SK-N-SH treated with all-trans-retinoic acid at 6 μM for 48 hours (cell line): ENCODE measurements at regions not wholly inside any gene's neighbourhood (a gene's known extent, or its start where the extent isn't known, plus 50 kb on each side); places are given as distances from the start of the nearest gene placed in this dataset.

Experiments
- ATAC-seq: fragments of 200-7000 bp; cut with Tn5 transposase; 3 replicates; pipeline ENCODE4 v1.9.1; 2020; ENCODE audit warnings: mild to moderate bottlenecking, moderate library complexity
- ARNTL ChIP-seq: fragments of 450-650 bp; formaldehyde crosslinking; IDR thresholded peaks from 2 replicates; pipeline ENCODE4 v1.5.0; 2020; ENCODE audit warnings: low read depth, mild to moderate bottlenecking, moderate library complexity, borderline replicate concordance
- BACH2 ChIP-seq: fragments of 250-450 bp; sonication (Bioruptor Pico); IDR thresholded peaks from 2 replicates; pipeline ENCODE4 v1.9.0; 2021; ENCODE audit warnings: mild to moderate bottlenecking, borderline replicate concordance
- CREB5 ChIP-seq: fragments of 250-450 bp; sonication (Bioruptor Pico); IDR thresholded peaks from 2 replicates; pipeline ENCODE4 v1.5.1; 2020; ENCODE audit warnings: low read depth, mild to moderate bottlenecking, moderate library complexity
- CSDC2 ChIP-seq: fragments of 250-450 bp; sonication (Bioruptor Pico); IDR thresholded peaks from 2 replicates; pipeline ENCODE4 v1.5.0; 2020; ENCODE audit warnings: mild to moderate bottlenecking, moderate library complexity
- CSRNP3 ChIP-seq: fragments of 250-450 bp; sonication (Bioruptor Pico); IDR thresholded peaks from 2 replicates; pipeline ENCODE4 v1.5.1; 2021; ENCODE audit warnings: mild to moderate bottlenecking, moderate library complexity
- ESRRG ChIP-seq: fragments of 250-450 bp; sonication (Bioruptor Pico); IDR thresholded peaks from 2 replicates; pipeline ENCODE4 v1.6.1; 2021; ENCODE audit warnings: mild to moderate bottlenecking
- GLIS3 ChIP-seq: fragments of 250-450 bp; sonication (Bioruptor Pico); IDR thresholded peaks from 2 replicates; pipeline ENCODE4 v1.5.0; 2020; ENCODE audit warnings: mild to moderate bottlenecking, moderate library complexity
- ISL1 ChIP-seq: fragments of 250-450 bp; sonication (Bioruptor Pico); IDR thresholded peaks from 2 replicates; pipeline ENCODE4 v2.1.2; 2022; ENCODE audit warnings: mild to moderate bottlenecking, moderate library complexity
- OSR1 ChIP-seq: fragments of 250-450 bp; sonication (Bioruptor Pico); IDR thresholded peaks from 2 replicates; pipeline ENCODE4 v1.8.0; 2022; ENCODE audit warnings: moderate library complexity, mild to moderate bottlenecking, inconsistent platforms
- PATZ1 ChIP-seq: fragments of 250-450 bp; sonication (Bioruptor Pico); IDR thresholded peaks from 2 replicates; pipeline ENCODE4 v1.8.0; 2020; ENCODE audit warnings: mild to moderate bottlenecking, moderate library complexity, borderline replicate concordance
- POU6F1 ChIP-seq: fragments of 250-450 bp; sonication (Bioruptor Pico); IDR thresholded peaks from 2 replicates; pipeline ENCODE4 v1.8.0; 2021; ENCODE audit warnings: low read depth, mild to moderate bottlenecking, moderate library complexity, borderline replicate concordance
- PPARA ChIP-seq: fragments of 250-450 bp; sonication (Bioruptor Pico); IDR thresholded peaks from 2 replicates; pipeline ENCODE4 v1.5.0; 2020; ENCODE audit warnings: mild to moderate bottlenecking, borderline replicate concordance
- SNAI2 ChIP-seq: fragments of 250-450 bp; sonication (Bioruptor Pico); IDR thresholded peaks from 2 replicates; pipeline ENCODE4 v1.5.0; 2020; ENCODE audit warnings: mild to moderate bottlenecking, moderate library complexity
- TCF4 ChIP-seq: fragments of 250-450 bp; sonication (Bioruptor Pico); IDR thresholded peaks from 2 replicates; pipeline ENCODE4 v1.8.0; 2021; ENCODE audit warnings: mild to moderate bottlenecking, moderate library complexity, borderline replicate concordance
- TOX ChIP-seq: fragments of 250-450 bp; sonication (Bioruptor Pico); IDR thresholded peaks from 2 replicates; pipeline ENCODE4 v1.8.0; 2021; ENCODE audit warnings: mild to moderate bottlenecking, moderate library complexity, borderline replicate concordance
- TSHZ2 ChIP-seq: fragments of 250-450 bp; sonication (Bioruptor Pico); IDR thresholded peaks from 2 replicates; pipeline ENCODE4 v1.5.0; 2020; ENCODE audit warnings: mild to moderate bottlenecking, moderate library complexity
- ZC3H10 ChIP-seq: fragments of 250-450 bp; sonication (Bioruptor Pico); IDR thresholded peaks from 2 replicates; pipeline ENCODE4 v1.5.1; 2021; ENCODE audit warnings: mild to moderate bottlenecking, moderate library complexity
- ZFP3 ChIP-seq: fragments of 250-450 bp; sonication (Bioruptor Pico); IDR thresholded peaks from 2 replicates; pipeline ENCODE4 v1.5.0; 2020; ENCODE audit warnings: mild to moderate bottlenecking, moderate library complexity
- ZNF565 ChIP-seq: fragments of 450-650 bp; formaldehyde crosslinking; conservative IDR thresholded peaks from 2 replicates; pipeline ENCODE4 v1.5.0; 2020; ENCODE audit warnings: low read depth, mild to moderate bottlenecking, moderate library complexity
- ZNF70 ChIP-seq: fragments of 450-650 bp; formaldehyde crosslinking; IDR thresholded peaks from 2 replicates; pipeline ENCODE4 v1.5.0; 2020; ENCODE audit warnings: mild to moderate bottlenecking, moderate library complexity
- ZNF8 ChIP-seq: fragments of 450-650 bp; formaldehyde crosslinking; IDR thresholded peaks from 2 replicates; pipeline ENCODE4 v1.5.0; 2020; ENCODE audit warnings: mild to moderate bottlenecking, moderate library complexity

- no peak for ATAC-seq
- TF ChIP-seq SNAI2 (CRISPR knock-in tag): no peak
- no peak for TF ChIP-seq ZNF70
- TF ChIP-seq BACH2 (CRISPR knock-in tag): no peak
- TF ChIP-seq ZNF8 (CRISPR knock-in tag): no peak
- TF ChIP-seq TOX (CRISPR knock-in tag): no peak
- TF ChIP-seq POU6F1 (CRISPR knock-in tag): no peak
- TF ChIP-seq CSRNP3: no peak
- TF ChIP-seq TSHZ2: no peak
- no peak for TF ChIP-seq ISL1 (CRISPR knock-in tag)
- no peak for TF ChIP-seq OSR1
- no peak for TF ChIP-seq PPARA (CRISPR knock-in tag)
- no peak for TF ChIP-seq ZC3H10 (CRISPR knock-in tag)
- no peak for TF ChIP-seq CSDC2 (CRISPR knock-in tag)
- TF ChIP-seq ESRRG: no peak
- TF ChIP-seq TCF4: no peak
- no peak for TF ChIP-seq ZFP3 (CRISPR knock-in tag)
- TF ChIP-seq ARNTL (CRISPR knock-in tag): no peak
- no peak for TF ChIP-seq GLIS3 (CRISPR knock-in tag)
Observed at GRCh38 chr5:63629951-63630630, 332.2 kb downstream of the HTR1A start.

GRCh38 chr5:63613442-63613841 is 348.8 kb downstream of the HTR1A start:
- TF ChIP-seq TCF4: no peak
- TF ChIP-seq SNAI2 (CRISPR knock-in tag): no peak
- no peak for TF ChIP-seq CSRNP3
- no peak for TF ChIP-seq OSR1
- no peak for TF ChIP-seq ZNF70
- no peak for TF ChIP-seq ZNF8 (CRISPR knock-in tag)
- no peak for TF ChIP-seq ZNF565 (CRISPR knock-in tag)
- TF ChIP-seq PPARA (CRISPR knock-in tag): no peak
- no peak for TF ChIP-seq CREB5 (CRISPR knock-in tag)
- no peak for TF ChIP-seq ZFP3 (CRISPR knock-in tag)
- no peak for TF ChIP-seq PATZ1 (CRISPR knock-in tag)
- TF ChIP-seq TOX (CRISPR knock-in tag): no peak
- no peak for TF ChIP-seq TSHZ2
- ATAC-seq: no peak
